B cell (primary cell): ENCODE measurements at regions not wholly inside any gene's neighbourhood (a gene's known extent, or its start where the extent isn't known, plus 50 kb on each side); places are given as distances from the start of the nearest gene placed in this dataset.

ENCODE experiments used
- ATAC-seq: fragments of 200-7000 bp; cut with Tn5 transposase; one replicate; pipeline ENCODE4 v1.10.0; 2021; ENCODE audit warnings: low read depth, mild to moderate bottlenecking, moderate number of reproducible peaks, moderate library complexity
- CTCF ChIA-PET: fragments of 350-600 bp; sonication (Branson Sonifier 250); formaldehyde crosslinking; loops from one replicate; lab custom pipeline; 2021; ENCODE audit warnings: antibody characterized with exemption, inconsistent platforms; lab: Charles Lee
- POLR2A ChIA-PET: fragments of 350-600 bp; sonication (Branson Sonifier 250); formaldehyde crosslinking; loops from one replicate; lab custom pipeline; 2021; ENCODE audit warnings: antibody characterized with exemption; lab: Charles Lee
- DNase-seq: peaks from one replicate; pipeline ENCODE4 v3.0.0; 2013
- H2AFZ ChIP-seq: 2 replicates; pipeline ENCODE4 v1.6.1; 2012; ENCODE audit warnings: mild to moderate bottlenecking, low read depth, low read length; ENCODE audit not compliant: insufficient read depth, poor library complexity, severe bottlenecking
- H3K27ac ChIP-seq, 2 donors: 1 replicate in 1 of 2; 2 replicates in 1 of 2; pipeline ENCODE4 v1.5.1; 2012 to 2013; ENCODE audit warnings: low read length in 2 of 2, mild to moderate bottlenecking in 2 of 2, moderate library complexity in 1 of 2
- H3K27me3 ChIP-seq, 4 experiments: fragments of 200-600 bp in 1 of 4; sonication (generic) in 1 of 4; replicated peaks in 1 of 4; 1 replicate in 2 of 4; 2 replicates in 2 of 4; pipeline versions ENCODE4 v1.6.1 to v1.7.0; 2013 to 2016; ENCODE audit warnings: low read length in 3 of 4, mild to moderate bottlenecking in 2 of 4, mixed read lengths in 1 of 4, moderate library complexity in 1 of 4; ENCODE audit not compliant: insufficient read depth in 4 of 4, control insufficient read depth in 3 of 4; ENCODE audit errors: control extremely low read depth in 1 of 4
- H3K36me3 ChIP-seq, 2 experiments: replicated peaks in 1 of 2; 1 replicate in 1 of 2; 2 replicates in 1 of 2; pipeline versions ENCODE4 v1.6.1 to v1.7.1; 2013; ENCODE audit warnings: low read length in 1 of 2; ENCODE audit not compliant: insufficient read depth in 2 of 2, control insufficient read depth in 1 of 2; ENCODE audit errors: control extremely low read depth in 1 of 2, extremely low read depth in 1 of 2
- H3K4me1 ChIP-seq, 2 donors: fragments of 200-600 bp in 1 of 2; sonication (generic) in 1 of 2; 1 replicate in 1 of 2; 2 replicates in 1 of 2; pipeline versions ENCODE4 v1.5.1 to v1.6.1; 2013 to 2017; ENCODE audit warnings: low read length in 2 of 2; ENCODE audit not compliant: control insufficient read depth in 2 of 2, insufficient read depth in 2 of 2
- H3K4me2 ChIP-seq: replicated peaks from 2 replicates; pipeline ENCODE3; 2012; ENCODE audit warnings: mild to moderate bottlenecking, low read depth, low read length; ENCODE audit not compliant: poor library complexity, severe bottlenecking
- H3K4me3 ChIP-seq, 5 experiments: fragments of 200-600 bp in 1 of 5; sonication (generic) in 1 of 5; 1 replicate in 3 of 5; 2 replicates in 2 of 5; pipeline versions ENCODE4 v1.5.1 to v1.7.0; 2011 to 2016; ENCODE audit warnings: low read length in 4 of 5, mild to moderate bottlenecking in 4 of 5, low read depth in 2 of 5, control low read depth in 1 of 5, moderate library complexity in 1 of 5; ENCODE audit not compliant: insufficient read depth in 1 of 5; ENCODE audit errors: control extremely low read depth in 1 of 5, extremely low read depth in 1 of 5
- H3K79me2 ChIP-seq: fragments of 200-600 bp; sonication (generic); one replicate; pipeline ENCODE4 v1.6.0; 2016; ENCODE audit warnings: low read length; ENCODE audit not compliant: control insufficient read depth, insufficient read depth
- H3K9ac ChIP-seq: fragments of 200-600 bp; sonication (generic); 2 replicates; pipeline ENCODE4 v1.6.1; 2017; ENCODE audit warnings: mild to moderate bottlenecking, low read length, moderate library complexity
- H3K9me3 ChIP-seq, 3 donors: one replicate each; pipeline versions ENCODE4 v1.6.1 to v1.7.1; 2013; ENCODE audit warnings: low read length in 2 of 3; ENCODE audit not compliant: control insufficient read depth in 2 of 3, insufficient read depth in 1 of 3; ENCODE audit errors: control extremely low read depth in 1 of 3
- H4K20me1 ChIP-seq: 2 replicates; pipeline ENCODE4 v1.6.0; 2012; ENCODE audit warnings: mild to moderate bottlenecking, low read length; ENCODE audit not compliant: insufficient read depth, control insufficient read depth, poor library complexity, severe bottlenecking
- H3K27ac Mint-ChIP-seq: one replicate; pipeline ENCODE4 v1.8.0; 2021; ENCODE audit warnings: mixed read lengths
- H3K27me3 Mint-ChIP-seq: one replicate; pipeline ENCODE4 v1.8.0; 2021; ENCODE audit warnings: mixed read lengths
- H3K4me1 Mint-ChIP-seq: one replicate; pipeline ENCODE4 v1.8.0; 2021; ENCODE audit warnings: mixed read lengths
- H3K4me3 Mint-ChIP-seq: one replicate; pipeline ENCODE4 v1.8.0; 2021; ENCODE audit warnings: mixed read lengths
- H3K9me3 Mint-ChIP-seq: one replicate; pipeline ENCODE4 v1.8.0; 2022; ENCODE audit warnings: mixed read lengths; ENCODE audit not compliant: insufficient read depth
- EZH2 ChIP-seq: IDR thresholded peaks from 2 replicates; pipeline ENCODE4 v1.6.1; 2012; ENCODE audit warnings: borderline replicate concordance, low read depth, mild to moderate bottlenecking, moderate library complexity, low read length; ENCODE audit not compliant: insufficient read depth, poor library complexity, severe bottlenecking
- WGBS: methylation state at CpG from one replicate; pipeline ENCODE4 v1.1.5; 2013; ENCODE audit warnings: missing lambda C conversion rate; ENCODE audit not compliant: insufficient coverage; 5-methylcytosine and 5-hydroxymethylcytosine counted together
- intact Hi-C: fragments of 100-400 bp; cut with micrococcal nuclease; formaldehyde crosslinking; loops from one replicate; pipeline ENCODE4 v1.10.0; 2022
- TF ChIP-seq, protein P1 (sequence below): fragments of 200-600 bp; IDR thresholded peaks from one replicate; pipeline ENCODE4 v1.8.0; 2022; ENCODE audit warnings: antibody characterized with exemption, mild to moderate bottlenecking

DNA sequence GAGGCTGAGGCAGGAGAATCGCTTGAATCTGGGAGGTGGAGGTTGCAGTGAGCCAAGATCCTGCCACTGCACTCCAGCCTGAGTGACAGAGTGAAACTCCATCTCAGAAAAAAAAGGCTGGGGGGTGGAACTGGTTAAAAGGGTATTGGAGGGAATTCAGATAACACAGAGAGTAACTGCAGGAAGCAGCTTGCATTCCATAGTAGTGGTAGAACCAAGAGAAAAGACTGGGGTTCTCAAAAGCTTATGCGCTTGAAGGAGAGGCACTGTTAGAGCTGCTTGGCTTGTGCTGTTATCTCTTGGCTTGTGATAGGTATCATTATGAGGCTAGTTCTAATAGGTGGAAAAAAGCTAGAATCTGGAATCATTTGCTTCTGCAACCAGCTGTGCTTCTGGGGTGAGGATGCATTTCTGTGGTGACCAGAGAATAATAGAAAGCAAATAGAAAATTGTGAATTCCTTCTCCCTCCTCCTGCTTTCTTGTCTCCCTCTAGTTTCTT, 91.2 kb upstream of the ELOVL6 start:
- no peak overlapping the region for H3K4me2 ChIP-seq
- intact Hi-C loops, result no loop called here

DNA sequence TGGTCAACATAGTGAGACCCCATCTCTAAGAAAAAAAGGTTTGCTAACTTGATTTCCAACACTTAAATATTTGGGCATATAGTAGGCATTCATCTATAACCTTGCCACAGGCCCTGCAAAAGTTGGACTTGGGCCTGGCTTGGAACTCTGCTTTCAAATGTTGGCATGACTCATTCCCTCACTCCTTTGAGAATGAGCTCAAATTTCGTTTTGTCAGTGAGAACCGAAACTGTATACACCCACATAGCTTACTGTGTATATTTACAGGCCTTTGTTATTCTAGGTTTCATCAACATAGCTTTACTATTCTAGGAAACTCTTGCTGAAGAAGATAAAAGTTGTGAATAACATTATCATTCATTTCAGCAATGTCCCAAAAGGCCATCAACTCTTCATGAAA, 88.7 kb upstream of the ELOVL6 start:
- no peaks in the 10 kb centered on the region for H4K20me1 ChIP-seq
- DNase-seq, result no peak
- Mint-ChIP-seq H3K27ac (no peak overlapping the region), H3K9me3 (no peaks in the 10 kb centered on the region), H3K27me3 (peaks cover 13% of the 10 kb centered on the region), H3K4me3 (no peak overlapping the region), H3K4me1 (no peaks in the 10 kb centered on the region)
- H3K4me1 ChIP-seq, result no peaks in the 10 kb centered on the region
- H2AFZ ChIP-seq, result no peak overlapping the region
- H3K27me3 ChIP-seq, result no peaks in the 10 kb centered on the region
- CTCF ChIA-PET, result no interaction called here
- WGBS, result no CpG with 5 or more reads among the region's 2 CpGs
- H3K4me2 ChIP-seq, result no peak overlapping the region
- no peak for ATAC-seq
- H3K4me3 ChIP-seq, result no peak overlapping the region
- intact Hi-C loops, result no loop called here
- no peaks in the 10 kb centered on the region for H3K36me3 ChIP-seq
- H3K9ac ChIP-seq, result no peak overlapping the region
- TF ChIP-seq, protein P1, sequence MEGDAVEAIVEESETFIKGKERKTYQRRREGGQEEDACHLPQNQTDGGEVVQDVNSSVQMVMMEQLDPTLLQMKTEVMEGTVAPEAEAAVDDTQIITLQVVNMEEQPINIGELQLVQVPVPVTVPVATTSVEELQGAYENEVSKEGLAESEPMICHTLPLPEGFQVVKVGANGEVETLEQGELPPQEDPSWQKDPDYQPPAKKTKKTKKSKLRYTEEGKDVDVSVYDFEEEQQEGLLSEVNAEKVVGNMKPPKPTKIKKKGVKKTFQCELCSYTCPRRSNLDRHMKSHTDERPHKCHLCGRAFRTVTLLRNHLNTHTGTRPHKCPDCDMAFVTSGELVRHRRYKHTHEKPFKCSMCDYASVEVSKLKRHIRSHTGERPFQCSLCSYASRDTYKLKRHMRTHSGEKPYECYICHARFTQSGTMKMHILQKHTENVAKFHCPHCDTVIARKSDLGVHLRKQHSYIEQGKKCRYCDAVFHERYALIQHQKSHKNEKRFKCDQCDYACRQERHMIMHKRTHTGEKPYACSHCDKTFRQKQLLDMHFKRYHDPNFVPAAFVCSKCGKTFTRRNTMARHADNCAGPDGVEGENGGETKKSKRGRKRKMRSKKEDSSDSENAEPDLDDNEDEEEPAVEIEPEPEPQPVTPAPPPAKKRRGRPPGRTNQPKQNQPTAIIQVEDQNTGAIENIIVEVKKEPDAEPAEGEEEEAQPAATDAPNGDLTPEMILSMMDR, result no peak
- no peak for TF ChIP-seq EZH2
- no peaks in the 10 kb centered on the region for H3K9me3 ChIP-seq
- POLR2A ChIA-PET, result no interaction called here
- H3K27ac ChIP-seq, result no peak overlapping the region
- no peaks in the 10 kb centered on the region for H3K79me2 ChIP-seq

More for the DNA sequence above, 91.2 kb upstream of the ELOVL6 start:
- no peaks in the 10 kb centered on the region for H3K9me3 Mint-ChIP-seq
- H3K27ac Mint-ChIP-seq, result no peak overlapping the region
- H3K79me2 ChIP-seq, result no peaks in the 10 kb centered on the region
- H3K36me3 ChIP-seq, result no peaks in the 10 kb centered on the region
- TF ChIP-seq, protein P1, result no peak
- no peak for TF ChIP-seq EZH2
- ATAC-seq, result no peak
- ChIA-PET CTCF (no interaction called here), POLR2A (no interaction called here)
- H3K4me3 Mint-ChIP-seq, result no peak overlapping the region
- peaks cover 9% of the 10 kb centered on the region for H3K27me3 Mint-ChIP-seq
- no peak overlapping the region for H3K27ac ChIP-seq
- peaks cover 0 to 5% (median 0%) of the 10 kb centered on the region in 3 donors for H3K9me3 ChIP-seq
- no peak overlapping the region for H2AFZ ChIP-seq
- H3K4me1 ChIP-seq, result no peaks in the 10 kb centered on the region
- no peak for DNase-seq
- H3K27me3 ChIP-seq, result no peaks in the 10 kb centered on the region
- no peak overlapping the region for H3K4me3 ChIP-seq
- no peaks in the 10 kb centered on the region for H3K4me1 Mint-ChIP-seq
- no peak overlapping the region for H3K9ac ChIP-seq
- WGBS, result 82% methylated on average over 1 of the region's 2 CpGs
- no peaks in the 10 kb centered on the region for H4K20me1 ChIP-seq
